ENCODE measurements at regions not wholly inside any gene's neighbourhood (a gene's known extent, or its start where the extent isn't known, plus 50 kb on each side); places are given as distances from the start of the nearest gene placed in this dataset.

GRCh38 chr1:14313731-14314431, 284.6 kb upstream of the KAZN start:
- H3K27me3 Mint-ChIP-seq, result peaks cover 0 to 2% of the 10 kb centered on the region in 2 donors
- H3K27ac Mint-ChIP-seq, result no peak overlapping the region
- no peaks in the 10 kb centered on the region for H3K36me3 Mint-ChIP-seq
- intact Hi-C loops (cut with micrococcal nuclease), result no loop called here
- no peak overlapping the region for H3K4me3 Mint-ChIP-seq
- H3K36me3 ChIP-seq (ENCODE audit: insufficient read depth, low read length), result no peaks in the 10 kb centered on the region
- no peak overlapping the region for H3K4me3 ChIP-seq (ENCODE audit: low read length in 2 of 2)
- CTCF ChIA-PET (ENCODE audit: partially characterized antibody), result no interaction called here
- no peaks in the 10 kb centered on the region for H3K4me1 Mint-ChIP-seq
- POLR2A ChIA-PET (ENCODE audit: partially characterized antibody), result no interaction called here
- H3K27ac ChIP-seq (ENCODE audit: low read depth, low read length), result no peak overlapping the region
- H3K9me3 Mint-ChIP-seq, result peaks cover 0 to 3% (median 0%) of the 10 kb centered on the region in 8 donors
- H3K4me1 ChIP-seq (ENCODE audit: insufficient read depth, low read length), result no peaks in the 10 kb centered on the region
- H3K9me3 ChIP-seq (ENCODE audit: control insufficient read depth in 1 of 2, low read length in 2 of 2), result no peaks in the 10 kb centered on the region
- DNase-seq, result no peak
- H3K27me3 ChIP-seq (ENCODE audit: insufficient read depth, low read length), result no peaks in the 10 kb centered on the region

- H3K4me3 ChIP-seq (ENCODE audit: low read length in 2 of 2), result no peak overlapping the region
Observed at GRCh38 chr1:14318830-14319229, 279.7 kb upstream of the KAZN start.

GRCh38 chr1:14320518-14320917, 278.0 kb upstream of the KAZN start:
- no peak overlapping the region for H3K27ac Mint-ChIP-seq
- Histone ChIP-seq H3K27ac (ENCODE audit: low read depth, low read length) (no peak overlapping the region), H3K27me3 (ENCODE audit: insufficient read depth, low read length) (no peaks in the 10 kb centered on the region), H3K4me1 (ENCODE audit: insufficient read depth, low read length) (no peaks in the 10 kb centered on the region), H3K9me3 (ENCODE audit: control insufficient read depth in 1 of 2, low read length in 2 of 2) (no peaks in the 10 kb centered on the region), H3K36me3 (ENCODE audit: insufficient read depth, low read length) (no peaks in the 10 kb centered on the region), H3K4me3 (ENCODE audit: low read length in 2 of 2) (no peak overlapping the region)
- intact Hi-C loops (cut with micrococcal nuclease), result no loop called here
- H3K4me1 Mint-ChIP-seq, result no peaks in the 10 kb centered on the region
- no peak for DNase-seq
- ChIA-PET CTCF (ENCODE audit: partially characterized antibody) (no interaction called here), POLR2A (ENCODE audit: partially characterized antibody) (no interaction called here)
- no peak overlapping the region for H3K4me3 Mint-ChIP-seq
- peaks cover 2 to 14% of the 10 kb centered on the region in 2 donors for H3K27me3 Mint-ChIP-seq
- peaks cover 0 to 6% (median 2%) of the 10 kb centered on the region in 8 donors for H3K9me3 Mint-ChIP-seq
- no peaks in the 10 kb centered on the region for H3K36me3 Mint-ChIP-seq

More at GRCh38 chr1:14318830-14319229, 279.7 kb upstream of the KAZN start:
- H3K9me3 Mint-ChIP-seq, result peaks cover 0 to 6% (median under 1%) of the 10 kb centered on the region in 8 donors
- no peak overlapping the region for H3K4me3 Mint-ChIP-seq
- no peaks in the 10 kb centered on the region for H3K4me1 Mint-ChIP-seq
- POLR2A ChIA-PET (ENCODE audit: partially characterized antibody), result no interaction called here
- no peaks in the 10 kb centered on the region for H3K36me3 ChIP-seq (ENCODE audit: insufficient read depth, low read length)
- H3K27ac ChIP-seq (ENCODE audit: low read depth, low read length), result no peak overlapping the region
- intact Hi-C loops (cut with micrococcal nuclease), result no loop called here
- DNase-seq, result no peak
- no peaks in the 10 kb centered on the region for H3K9me3 ChIP-seq (ENCODE audit: control insufficient read depth in 1 of 2, low read length in 2 of 2)
- no peaks in the 10 kb centered on the region for H3K36me3 Mint-ChIP-seq
- CTCF ChIA-PET (ENCODE audit: partially characterized antibody), result no interaction called here
- no peaks in the 10 kb centered on the region for H3K4me1 ChIP-seq (ENCODE audit: insufficient read depth, low read length)
- H3K27me3 Mint-ChIP-seq, result peaks cover 2 to 13% of the 10 kb centered on the region in 2 donors
- H3K27ac Mint-ChIP-seq, result no peak overlapping the region
- H3K27me3 ChIP-seq (ENCODE audit: insufficient read depth, low read length), result no peaks in the 10 kb centered on the region

GRCh38 chr1:14320986-14321385, 277.5 kb upstream of the KAZN start:
- Mint-ChIP-seq H3K9me3 (peaks cover 0 to 6% (median 2%) of the 10 kb centered on the region in 8 donors), H3K4me3 (no peak overlapping the region), H3K36me3 (no peaks in the 10 kb centered on the region), H3K27me3 (peaks cover 2 to 14% of the 10 kb centered on the region in 2 donors), H3K27ac (no peak overlapping the region), H3K4me1 (no peaks in the 10 kb centered on the region)
- Histone ChIP-seq H3K4me3 (ENCODE audit: low read length in 2 of 2) (no peak overlapping the region), H3K27me3 (ENCODE audit: insufficient read depth, low read length) (no peaks in the 10 kb centered on the region), H3K4me1 (ENCODE audit: insufficient read depth, low read length) (no peaks in the 10 kb centered on the region), H3K36me3 (ENCODE audit: insufficient read depth, low read length) (no peaks in the 10 kb centered on the region), H3K27ac (ENCODE audit: low read depth, low read length) (no peak overlapping the region), H3K9me3 (ENCODE audit: control insufficient read depth in 1 of 2, low read length in 2 of 2) (no peaks in the 10 kb centered on the region)
- intact Hi-C loops (cut with micrococcal nuclease), result no loop called here
- ChIA-PET POLR2A (ENCODE audit: partially characterized antibody) (no interaction called here), CTCF (ENCODE audit: partially characterized antibody) (no interaction called here)
- DNase-seq, result no peak

GRCh38 chr1:14321422-14321821, 277.1 kb upstream of the KAZN start:
- Histone ChIP-seq H3K36me3 (ENCODE audit: insufficient read depth, low read length) (no peaks in the 10 kb centered on the region), H3K4me3 (ENCODE audit: low read length in 2 of 2) (no peak overlapping the region), H3K27ac (ENCODE audit: low read depth, low read length) (no peak overlapping the region), H3K4me1 (ENCODE audit: insufficient read depth, low read length) (no peaks in the 10 kb centered on the region), H3K27me3 (ENCODE audit: insufficient read depth, low read length) (no peaks in the 10 kb centered on the region), H3K9me3 (ENCODE audit: control insufficient read depth in 1 of 2, low read length in 2 of 2) (no peaks in the 10 kb centered on the region)
- DNase-seq, result no peak
- Mint-ChIP-seq H3K9me3 (peaks cover 0 to 6% (median 2%) of the 10 kb centered on the region in 8 donors), H3K27ac (no peak overlapping the region), H3K4me1 (no peaks in the 10 kb centered on the region), H3K27me3 (peaks cover 5 to 14% of the 10 kb centered on the region in 2 donors), H3K4me3 (no peak overlapping the region), H3K36me3 (no peaks in the 10 kb centered on the region)
- POLR2A ChIA-PET (ENCODE audit: partially characterized antibody), result no interaction called here
- CTCF ChIA-PET (ENCODE audit: partially characterized antibody), result no interaction called here
- intact Hi-C loops (cut with micrococcal nuclease), result no loop called here

- Histone ChIP-seq H3K27ac (ENCODE audit: low read depth, low read length) (no peak overlapping the region), H3K4me1 (ENCODE audit: insufficient read depth, low read length) (no peaks in the 10 kb centered on the region), H3K9me3 (ENCODE audit: control insufficient read depth in 1 of 2, low read length in 2 of 2) (no peaks in the 10 kb centered on the region), H3K4me3 (ENCODE audit: low read length in 2 of 2) (no peak overlapping the region), H3K27me3 (ENCODE audit: insufficient read depth, low read length) (no peaks in the 10 kb centered on the region), H3K36me3 (ENCODE audit: insufficient read depth, low read length) (no peaks in the 10 kb centered on the region)
- intact Hi-C loops (cut with micrococcal nuclease), result no loop called here
- peaks cover 0 to 8% (median 3%) of the 10 kb centered on the region in 8 donors for H3K9me3 Mint-ChIP-seq
- DNase-seq, result no peak
- no peak overlapping the region for H3K27ac Mint-ChIP-seq
- ChIA-PET POLR2A (ENCODE audit: partially characterized antibody) (no interaction called here), CTCF (ENCODE audit: partially characterized antibody) (no interaction called here)
- no peaks in the 10 kb centered on the region for H3K4me1 Mint-ChIP-seq
- H3K36me3 Mint-ChIP-seq, result no peaks in the 10 kb centered on the region
- H3K4me3 Mint-ChIP-seq, result no peak overlapping the region
- peaks cover 8 to 16% of the 10 kb centered on the region in 2 donors for H3K27me3 Mint-ChIP-seq
Observed at GRCh38 chr1:14323568-14324247, 274.8 kb upstream of the KAZN start.

- CTCF ChIA-PET (ENCODE audit: partially characterized antibody), result no interaction called here
- H3K36me3 Mint-ChIP-seq, result no peaks in the 10 kb centered on the region
- no peak overlapping the region for H3K4me3 ChIP-seq (ENCODE audit: low read length in 2 of 2)
- peaks cover 9 to 16% of the 10 kb centered on the region in 2 donors for H3K27me3 Mint-ChIP-seq
- H3K27ac Mint-ChIP-seq, result no peak overlapping the region
- no peaks in the 10 kb centered on the region for H3K4me1 ChIP-seq (ENCODE audit: insufficient read depth, low read length)
- H3K9me3 Mint-ChIP-seq, result peaks cover 0 to 8% (median 3%) of the 10 kb centered on the region in 8 donors
- no peak overlapping the region for H3K4me3 Mint-ChIP-seq
- H3K9me3 ChIP-seq (ENCODE audit: control insufficient read depth in 1 of 2, low read length in 2 of 2), result no peaks in the 10 kb centered on the region
- H3K4me1 Mint-ChIP-seq, result no peaks in the 10 kb centered on the region
- H3K27ac ChIP-seq (ENCODE audit: low read depth, low read length), result no peak overlapping the region
- H3K27me3 ChIP-seq (ENCODE audit: insufficient read depth, low read length), result no peaks in the 10 kb centered on the region
- intact Hi-C loops (cut with micrococcal nuclease), result no loop called here
- POLR2A ChIA-PET (ENCODE audit: partially characterized antibody), result no interaction called here
- no peak for DNase-seq
- no peaks in the 10 kb centered on the region for H3K36me3 ChIP-seq (ENCODE audit: insufficient read depth, low read length)
Observed at GRCh38 chr1:14324248-14324630, 274.2 kb upstream of the KAZN start.
